Fibroblast of villous mesenchyme (primary cell): ENCODE measurements at regions not wholly inside any gene's neighbourhood (a gene's known extent, or its start where the extent isn't known, plus 50 kb on each side); places are given as distances from the start of the nearest gene placed in this dataset.

ENCODE experiments used
- DNase-seq: peaks from one replicate; pipeline ENCODE4 v3.0.0-alpha.2; 2010; ENCODE audit warnings: low read depth
- H3K4me3 ChIP-seq: 2 replicates; pipeline ENCODE4 v1.5.1; 2011; ENCODE audit warnings: low read depth, mild to moderate bottlenecking, low read length
- CTCF ChIP-seq: IDR thresholded peaks from 2 replicates; pipeline ENCODE4 v1.5.1; 2012; ENCODE audit warnings: low read depth, mild to moderate bottlenecking, low read length; ENCODE audit not compliant: insufficient read depth

- no peak for DNase-seq
- no peak overlapping the region for H3K4me3 ChIP-seq
- TF ChIP-seq CTCF: no peak
Measured at GRCh38 chr19:28960586-28960985, 252.4 kb downstream of the UQCRFS1 start.

GRCh38 chr19:28956961-28957360 lies 256.0 kb downstream of the UQCRFS1 start:
- TF ChIP-seq CTCF: no peak
- no peak for DNase-seq
- H3K4me3 ChIP-seq: no peak overlapping the region

- no peak for TF ChIP-seq CTCF
- no peak overlapping the region for H3K4me3 ChIP-seq
- DNase-seq: no peak
Measured at GRCh38 chr19:28956421-28956820, 256.5 kb downstream of the UQCRFS1 start.

- H3K4me3 ChIP-seq: no peak overlapping the region
- no peak for DNase-seq
- TF ChIP-seq CTCF: no peak
Measured at GRCh38 chr19:28949535-28949934, 263.4 kb downstream of the UQCRFS1 start.

- DNase-seq: no peak
- TF ChIP-seq CTCF: no peak
- H3K4me3 ChIP-seq: no peak overlapping the region
Measured at GRCh38 chr19:28949027-28949426, 263.9 kb downstream of the UQCRFS1 start.

- TF ChIP-seq CTCF: no peak
- no peak for DNase-seq
- H3K4me3 ChIP-seq: no peak overlapping the region
Measured at GRCh38 chr19:28948566-28948965, 264.4 kb downstream of the UQCRFS1 start.

- TF ChIP-seq CTCF: no peak
- H3K4me3 ChIP-seq: no peak overlapping the region
- DNase-seq: no peak
Measured at GRCh38 chr19:28948026-28948425, 264.9 kb downstream of the UQCRFS1 start.
